ENCODE measurements at regions not wholly inside any gene's neighbourhood (a gene's known extent, or its start where the extent isn't known, plus 50 kb on each side); places are given as distances from the start of the nearest gene placed in this dataset.

GRCh38 chr22:27525711-27526110, 275.8 kb downstream of the MN1 start:
- TF ChIP-seq POLR2A (IDR thresholded peaks at IDR 0.05), result no peak
- TF ChIP-seq, protein P1, sequence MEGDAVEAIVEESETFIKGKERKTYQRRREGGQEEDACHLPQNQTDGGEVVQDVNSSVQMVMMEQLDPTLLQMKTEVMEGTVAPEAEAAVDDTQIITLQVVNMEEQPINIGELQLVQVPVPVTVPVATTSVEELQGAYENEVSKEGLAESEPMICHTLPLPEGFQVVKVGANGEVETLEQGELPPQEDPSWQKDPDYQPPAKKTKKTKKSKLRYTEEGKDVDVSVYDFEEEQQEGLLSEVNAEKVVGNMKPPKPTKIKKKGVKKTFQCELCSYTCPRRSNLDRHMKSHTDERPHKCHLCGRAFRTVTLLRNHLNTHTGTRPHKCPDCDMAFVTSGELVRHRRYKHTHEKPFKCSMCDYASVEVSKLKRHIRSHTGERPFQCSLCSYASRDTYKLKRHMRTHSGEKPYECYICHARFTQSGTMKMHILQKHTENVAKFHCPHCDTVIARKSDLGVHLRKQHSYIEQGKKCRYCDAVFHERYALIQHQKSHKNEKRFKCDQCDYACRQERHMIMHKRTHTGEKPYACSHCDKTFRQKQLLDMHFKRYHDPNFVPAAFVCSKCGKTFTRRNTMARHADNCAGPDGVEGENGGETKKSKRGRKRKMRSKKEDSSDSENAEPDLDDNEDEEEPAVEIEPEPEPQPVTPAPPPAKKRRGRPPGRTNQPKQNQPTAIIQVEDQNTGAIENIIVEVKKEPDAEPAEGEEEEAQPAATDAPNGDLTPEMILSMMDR (IDR thresholded peaks at IDR 0.05), result no peak
